ENCODE measurements at regions not wholly inside any gene's neighbourhood (a gene's known extent, or its start where the extent isn't known, plus 50 kb on each side); places are given as distances from the start of the nearest gene placed in this dataset.

- TF ChIP-seq CTCF (conservative IDR thresholded peaks at IDR 0.05; ENCODE audit: low read depth, low read length): no peak
- no peak for TF ChIP-seq EZH2 (IDR thresholded peaks at IDR 0.05; ENCODE audit: low read length, unreplicated experiment)
Observed at GRCh38 chr11:92768121-92768840, 201.2 kb upstream of the MTNR1B start.
